T-helper 2 cell treated with Interferon-gamma antibody and Interleukin-4, amounts not matched to agents 100 ng/mL and 5 ng/mL, for 36 hours (primary cell): ENCODE measurements at regions not wholly inside any gene's neighbourhood (a gene's known extent, or its start where the extent isn't known, plus 50 kb on each side); places are given as distances from the start of the nearest gene placed in this dataset.

Experiments
- intact Hi-C: fragments of 100-400 bp; cut with micrococcal nuclease; formaldehyde crosslinking; loops from one replicate; pipeline ENCODE4 v1.15.1; 2023

DNA sequence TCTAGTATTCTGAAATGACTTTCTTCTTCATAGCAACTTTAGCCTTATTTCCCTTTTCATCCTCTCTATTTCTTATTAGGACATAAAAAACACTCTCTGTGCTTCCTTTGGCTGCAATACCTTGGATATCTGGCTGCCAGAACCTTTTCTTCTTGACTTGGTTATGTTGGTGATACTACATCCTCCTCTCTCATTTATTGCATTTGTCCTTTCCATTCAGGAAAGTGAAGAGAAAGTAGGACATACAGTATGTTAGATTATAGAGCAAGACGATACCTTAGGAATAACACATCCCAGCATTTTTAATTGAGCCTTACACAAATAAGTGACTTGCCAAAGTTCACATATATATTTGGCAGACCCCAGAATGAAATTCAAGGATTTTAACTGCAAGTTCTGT lies 210.1 kb upstream of the PPP1R3A start:
- intact Hi-C loops: no loop called here

DNA sequence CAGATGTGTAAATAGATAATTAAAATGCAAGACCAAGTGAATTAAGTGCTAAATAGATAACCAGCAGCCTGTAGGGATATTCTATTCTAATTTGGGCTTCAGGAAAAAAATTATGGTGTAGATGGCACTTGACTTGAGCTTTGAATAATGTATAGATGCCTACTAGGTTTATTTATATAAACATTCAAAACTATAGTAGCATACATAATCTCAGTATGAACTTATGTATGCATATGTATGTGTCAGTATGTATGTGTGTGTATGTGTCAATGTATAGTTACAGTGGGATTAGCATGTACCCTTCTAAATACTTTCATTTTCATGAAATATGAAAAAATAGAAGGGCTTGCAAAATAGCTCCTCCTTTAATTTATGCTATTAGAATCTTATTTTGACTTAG lies 207.3 kb upstream of the PPP1R3A start:
- intact Hi-C loops: no loop called here

DNA sequence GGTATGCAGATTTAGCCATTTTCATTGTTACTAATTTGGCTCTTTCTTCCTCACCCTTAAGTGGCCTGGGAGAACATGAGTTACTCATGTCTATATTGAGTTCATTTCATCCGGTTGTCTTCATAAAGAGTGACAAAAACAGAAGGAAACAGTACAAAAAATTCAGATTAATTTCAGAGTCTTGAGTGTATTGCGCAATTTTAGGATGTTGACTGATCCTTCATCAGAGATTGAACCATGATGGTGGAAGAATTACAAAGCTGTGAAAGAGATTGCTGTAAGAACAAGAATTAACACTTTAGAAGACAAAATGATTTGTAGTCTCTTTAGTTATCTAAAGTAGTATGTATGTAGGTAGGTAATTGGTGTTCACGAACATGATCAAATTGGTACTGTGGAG lies 194.0 kb upstream of the PPP1R3A start:
- intact Hi-C loops: no loop called here

GRCh38 chr7:114110666-114111065 lies 191.9 kb upstream of the PPP1R3A start:
- intact Hi-C loops: no loop called here

GRCh38 chr7:114109721-114110120 lies 190.9 kb upstream of the PPP1R3A start:
- intact Hi-C loops: no loop called here

DNA sequence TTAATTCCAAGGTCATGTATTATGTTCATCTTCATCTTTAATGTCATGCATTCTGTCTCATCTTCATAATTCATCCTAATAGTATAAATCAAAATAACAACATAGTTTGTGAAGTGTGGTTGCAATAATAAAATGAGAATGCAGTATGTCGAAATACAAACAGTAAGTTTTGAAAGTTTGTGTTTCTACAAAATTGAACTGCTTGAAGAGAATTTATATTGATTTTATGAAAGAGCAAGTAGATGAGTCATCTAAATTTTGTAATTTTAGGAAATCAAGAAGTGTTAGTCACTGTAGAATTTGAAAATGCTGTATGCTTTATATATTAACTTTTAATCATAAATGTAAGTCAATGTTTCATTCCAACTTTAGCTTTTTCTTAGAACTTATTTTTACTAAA lies 190.5 kb upstream of the PPP1R3A start:
- intact Hi-C loops: no loop called here

DNA sequence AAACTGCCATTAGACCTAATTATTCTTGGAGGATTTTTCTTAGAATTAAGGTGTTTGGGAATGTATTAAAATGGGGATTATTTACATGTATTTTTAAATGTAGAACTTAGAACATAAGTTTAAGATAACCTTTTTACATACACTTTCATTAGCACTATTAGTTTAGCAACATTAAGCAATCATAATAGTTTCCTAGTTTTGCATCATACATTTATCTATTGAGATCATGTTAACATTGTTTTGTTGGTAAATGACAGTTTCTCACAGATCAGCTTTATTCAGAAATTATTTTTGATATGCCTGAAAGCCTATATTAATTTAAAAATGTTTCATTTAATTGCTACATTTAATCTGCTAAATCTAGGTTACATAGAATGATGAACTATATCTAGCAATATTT lies 189.7 kb upstream of the PPP1R3A start:
- intact Hi-C loops: no loop called here

GRCh38 chr7:114107522-114107921 lies 188.7 kb upstream of the PPP1R3A start:
- intact Hi-C loops: no loop called here

DNA sequence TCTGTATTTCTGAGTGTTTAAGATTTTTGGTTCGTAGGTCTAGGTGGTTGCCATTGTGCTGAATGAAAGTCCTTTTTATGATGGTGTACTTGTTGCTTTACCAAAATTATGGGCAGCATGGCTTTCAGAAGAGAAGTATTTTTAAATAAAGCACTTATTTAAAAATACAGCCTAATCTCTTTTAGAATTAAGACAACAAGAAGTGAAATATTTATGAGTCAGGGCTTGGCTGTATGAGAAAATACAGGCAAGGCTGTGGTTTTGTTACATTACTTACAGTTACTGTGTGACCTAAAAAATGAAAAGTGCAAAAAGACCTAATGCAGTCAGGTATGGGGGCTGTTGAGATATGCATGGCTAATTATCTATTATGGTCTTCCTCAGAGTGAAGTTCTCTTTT lies 185.2 kb upstream of the PPP1R3A start:
- intact Hi-C loops: no loop called here

GRCh38 chr7:114102996-114103395 lies 184.2 kb upstream of the PPP1R3A start:
- intact Hi-C loops: no loop called here

- intact Hi-C loops: no loop called here
Observed at GRCh38 chr7:114102131-114102530, 183.3 kb upstream of the PPP1R3A start.

- intact Hi-C loops: no loop called here
Observed at GRCh38 chr7:114100810-114101209, 182.0 kb upstream of the PPP1R3A start.

- intact Hi-C loops: no loop called here
Observed at GRCh38 chr7:114099337-114099736, 180.5 kb upstream of the PPP1R3A start.

GRCh38 chr7:114095885-114096284 lies 177.1 kb upstream of the PPP1R3A start:
- intact Hi-C loops: no loop called here

DNA sequence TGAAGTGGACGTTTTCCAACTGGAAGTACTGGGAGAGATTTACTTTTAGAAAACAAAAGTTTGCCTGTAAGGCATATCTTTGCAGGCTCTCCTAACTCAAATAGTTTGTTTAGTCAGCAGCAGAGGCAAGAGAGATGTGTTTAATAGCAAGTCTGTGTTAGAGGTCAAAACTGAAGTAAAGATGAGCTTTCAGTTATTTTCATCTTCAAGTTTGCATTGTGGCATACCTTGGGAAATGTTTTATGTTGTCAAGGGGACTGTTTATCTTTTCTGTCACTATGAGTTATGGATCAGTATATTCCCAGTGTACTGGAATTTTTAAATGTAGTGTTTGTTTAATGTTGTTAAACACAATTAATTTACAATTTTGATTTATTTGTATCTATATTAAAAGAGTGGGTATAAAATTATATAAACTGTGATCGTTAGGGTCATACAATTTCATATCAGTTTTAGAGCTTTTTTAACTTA lies 169.7 kb upstream of the PPP1R3A start:
- intact Hi-C loops: loop anchor here (10.0 kb wide), 2 partner anchors 186 to 1596 kb away; no protein-coding TSS in a partner anchor

DNA sequence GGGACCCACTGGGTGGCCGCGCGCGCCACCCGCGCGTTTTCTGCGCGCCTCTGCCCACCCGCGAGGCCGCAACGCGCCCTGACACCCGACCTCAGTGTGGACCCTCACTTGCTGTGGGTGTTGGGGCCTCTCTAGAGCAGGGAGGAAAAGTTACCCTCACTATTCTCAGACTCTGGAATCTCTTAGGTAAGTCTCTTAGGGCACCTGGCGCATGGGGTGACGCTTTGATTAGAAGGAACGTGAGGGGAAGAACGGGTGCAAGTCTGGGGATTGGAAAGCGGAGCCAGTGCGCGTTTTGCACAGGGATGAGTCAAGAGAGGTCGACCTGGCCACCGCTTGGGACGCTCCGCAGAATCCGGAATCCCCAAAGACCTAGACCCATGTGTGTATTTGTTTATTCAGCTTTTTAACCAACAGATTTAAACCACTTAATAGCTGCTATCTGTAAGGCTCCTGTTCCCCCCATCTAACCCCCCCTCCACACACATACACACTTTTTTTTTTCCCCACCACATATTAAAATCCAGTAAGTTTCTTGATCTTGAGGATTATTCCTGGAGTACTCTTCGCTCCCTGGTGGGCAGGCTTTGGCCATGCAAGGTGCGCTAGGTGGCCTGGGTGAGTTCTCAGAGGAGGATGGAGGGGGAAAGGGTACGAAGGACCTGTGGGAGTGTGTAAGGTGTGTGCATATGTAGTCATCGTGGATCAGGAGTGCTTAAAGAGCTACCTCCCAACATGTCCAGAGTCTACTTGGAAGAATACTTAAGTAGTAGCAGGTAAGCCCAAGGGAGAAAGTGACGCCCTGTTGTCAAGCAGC lies 169.1 kb upstream of the PPP1R3A start:
- intact Hi-C loops: loop anchor here (10.0 kb wide), 2 partner anchors 187 to 1597 kb away; no protein-coding TSS in a partner anchor

GRCh38 chr7:114086914-114087652 lies 168.3 kb upstream of the PPP1R3A start:
- intact Hi-C loops: loop anchor here (10.0 kb wide), 2 partner anchors 188 to 1598 kb away; no protein-coding TSS in a partner anchor

DNA sequence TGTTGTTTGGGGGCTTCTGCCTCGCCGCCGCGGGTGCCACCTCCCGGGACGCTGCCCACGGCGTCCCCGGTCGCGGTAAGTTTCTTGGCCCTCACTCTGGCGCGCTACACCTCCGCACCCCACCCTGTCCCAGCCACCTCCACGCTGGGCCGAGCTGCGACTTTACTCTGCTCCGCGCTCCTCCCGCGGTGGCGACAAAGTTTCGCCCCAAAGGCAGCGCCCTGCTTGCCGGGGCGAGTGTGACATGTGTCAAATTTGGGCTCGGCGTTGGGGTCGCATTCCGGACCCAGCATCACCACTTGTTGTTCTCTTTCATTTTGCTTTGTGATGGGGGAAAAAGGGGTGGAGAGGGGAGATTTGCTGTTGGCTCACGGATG lies 167.7 kb upstream of the PPP1R3A start:
- intact Hi-C loops: loop anchor here (10.0 kb wide), 2 partner anchors 188 to 1598 kb away; no protein-coding TSS in a partner anchor

DNA sequence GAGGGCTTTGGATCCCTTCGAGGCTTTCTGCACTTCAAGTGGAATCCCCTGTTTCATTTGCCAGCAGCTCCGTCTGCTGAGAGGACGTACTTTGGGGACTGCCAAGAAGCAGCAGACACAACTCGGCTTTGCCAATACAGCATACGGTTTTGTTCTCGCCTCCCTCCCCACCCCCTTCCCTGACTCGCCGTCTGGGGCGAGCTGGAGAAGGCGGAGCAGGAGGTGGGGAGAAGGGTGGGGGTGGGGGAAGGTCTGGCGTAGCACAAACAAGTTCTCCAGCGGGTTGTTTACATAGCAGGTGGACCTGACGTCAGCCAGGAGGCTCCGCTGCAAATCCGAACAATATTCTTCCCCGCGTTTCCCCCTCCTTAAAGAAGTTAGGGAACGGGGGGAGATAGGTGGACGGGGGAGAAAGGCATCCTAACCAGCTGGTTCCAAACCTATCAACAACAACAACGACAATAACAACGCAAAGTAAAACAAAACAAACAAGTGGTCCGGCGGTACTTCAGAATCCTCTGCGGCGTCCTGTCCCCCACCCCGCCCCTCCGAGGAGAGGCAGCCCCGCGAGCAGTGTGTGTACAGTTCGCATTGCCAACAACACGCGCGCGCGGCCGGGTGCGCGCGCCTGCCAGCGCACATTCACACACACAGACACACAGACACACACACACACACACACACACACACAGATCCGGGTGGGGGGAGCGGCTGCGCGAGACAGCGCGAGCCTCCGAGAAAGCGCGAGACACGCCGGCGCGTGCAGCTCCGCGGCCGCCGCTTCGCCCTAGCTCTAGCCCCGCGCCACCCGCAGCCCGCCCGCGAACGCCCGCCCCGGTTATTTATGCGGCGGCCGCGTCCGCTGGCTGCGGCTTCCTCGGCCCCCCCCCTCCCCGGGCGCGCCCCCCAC lies 167.0 kb upstream of the PPP1R3A start:
- intact Hi-C loops: loop anchor here (10.0 kb wide), 2 partner anchors 189 to 1599 kb away; no protein-coding TSS in a partner anchor

DNA sequence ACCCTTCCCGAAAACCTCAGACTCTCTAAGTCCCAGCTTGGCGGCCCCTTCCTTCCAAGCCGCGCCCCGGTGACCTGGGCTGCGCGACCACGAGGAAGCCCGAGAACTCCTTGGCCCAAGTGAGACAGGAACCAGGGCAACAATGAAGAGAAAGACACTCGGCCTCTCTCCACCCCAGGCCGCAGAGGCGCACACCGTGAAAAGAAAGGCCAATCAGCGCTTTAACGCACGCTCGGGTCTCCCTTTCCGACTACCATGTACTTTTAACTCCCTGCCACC lies 166.4 kb upstream of the PPP1R3A start:
- intact Hi-C loops: loop anchor here (10.0 kb wide), 2 partner anchors 190 to 1600 kb away; no protein-coding TSS in a partner anchor
